HCT116 (cell line): ENCODE measurements at regions not wholly inside any gene's neighbourhood (a gene's known extent, or its start where the extent isn't known, plus 50 kb on each side); places are given as distances from the start of the nearest gene placed in this dataset.

Source experiments
- ATAC-seq: fragments of 200-7000 bp; cut with Tn5 transposase; 2 replicates; pipeline ENCODE4 v1.9.1; 2020; ENCODE audit warnings: mild to moderate bottlenecking, moderate library complexity
- BruUV-seq: library from RNA; stranded (reverse); fragments of 400-500 nt; replicated peaks from 2 replicates; lab custom pipeline; 2021; lab: Mats Ljungman, UMichigan
- CTCF ChIA-PET: fragments of 300-600 bp; sonication (Branson Sonifier 250); formaldehyde crosslinking; loops from one replicate; lab custom pipeline; 2021; ENCODE audit warnings: antibody characterized with exemption; lab: Charles Lee
- POLR2A ChIA-PET: fragments of 300-600, 350-600 bp; sonication (Branson Sonifier 250); formaldehyde crosslinking; loops from one replicate; lab custom pipeline; 2021; ENCODE audit warnings: antibody characterized with exemption; lab: Charles Lee
- RAD21 ChIA-PET, 2 experiments: fragments of 300-600 bp; sonication (Branson Sonifier 250); formaldehyde crosslinking; loops; one replicate each; lab custom pipeline; 2023; ENCODE audit warnings: low total read pairs in 2 of 2; ENCODE audit not compliant: uncharacterized antibody in 2 of 2, unreplicated experiment in 2 of 2, low non-redundant PET in 1 of 2; lab: Charles Lee
- DNase-seq: peaks from one replicate; pipeline ENCODE4 v3.0.0-alpha.2; 2010; ENCODE audit warnings: low read depth, low spot score
- H2AFZ ChIP-seq: fragments of 200-600 bp; shearing (Covaris generic), sonication (generic); 2 replicates; pipeline ENCODE4 v1.6.1; 2017; ENCODE audit warnings: low read depth, mixed run types, mixed read lengths, antibody characterized with exemption, low read length; ENCODE audit not compliant: poor library complexity, severe bottlenecking
- H3K27ac ChIP-seq: 2 replicates; pipeline ENCODE4 v1.5.1; 2012; ENCODE audit warnings: low read depth, low read length
- H3K27me3 ChIP-seq: fragments of 200-600 bp; sonication (generic); 2 replicates; pipeline ENCODE4 v1.6.1; 2016; ENCODE audit warnings: mixed run types, low read length, mixed read lengths; ENCODE audit not compliant: insufficient read depth
- H3K36me3 ChIP-seq, 2 experiments: fragments of 200-500 bp in 1 of 2; fragments of 200-600 bp in 1 of 2; sonication (Bioruptor generic) in 1 of 2; sonication (generic) in 1 of 2; 2 replicates each; pipeline versions ENCODE4 v1.5.1 to v1.6.1; 2014 to 2016; ENCODE audit warnings: low read length in 2 of 2, inconsistent platforms in 1 of 2, mixed read lengths in 1 of 2, mixed run types in 1 of 2; ENCODE audit not compliant: insufficient read depth in 2 of 2, control insufficient read depth in 1 of 2
- H3K4me1 ChIP-seq, 2 experiments: fragments of 200-600 bp in 1 of 2; sonication (generic) in 1 of 2; 2 replicates each; pipeline versions ENCODE4 v1.5.1 to v1.6.1; 2012 to 2017; ENCODE audit warnings: low read length in 2 of 2, inconsistent platforms in 1 of 2, mild to moderate bottlenecking in 1 of 2, mixed read lengths in 1 of 2, mixed run types in 1 of 2, moderate library complexity in 1 of 2; ENCODE audit not compliant: insufficient read depth in 2 of 2, control insufficient read depth in 1 of 2
- H3K4me2 ChIP-seq: fragments of 200-600 bp; sonication (generic); 2 replicates; pipeline ENCODE4 v1.6.1; 2017; ENCODE audit warnings: mixed run types, low read length, mixed read lengths
- H3K4me3 ChIP-seq, 2 experiments: fragments of 200-600 bp in 1 of 2; sonication (generic) in 1 of 2; replicated peaks in 1 of 2; 2 replicates each; pipeline ENCODE4 v1.5.1; 2011 to 2016; ENCODE audit warnings: low read length in 2 of 2, control low read depth in 1 of 2, low read depth in 1 of 2, mild to moderate bottlenecking in 1 of 2, mixed read lengths in 1 of 2, mixed run types in 1 of 2
- H3K79me2 ChIP-seq: fragments of 200-600 bp; sonication (generic); 2 replicates; pipeline ENCODE4 v1.6.1; 2017; ENCODE audit warnings: mild to moderate bottlenecking, mixed run types, low read length, moderate library complexity, mixed read lengths; ENCODE audit not compliant: insufficient read depth
- H3K9ac ChIP-seq: fragments of 200-600 bp; sonication (generic); 2 replicates; pipeline ENCODE4 v1.6.1; 2016; ENCODE audit warnings: low read length, mixed read lengths
- H3K9me2 ChIP-seq: fragments of 200-600 bp; sonication (generic), shearing (Covaris generic); 2 replicates; pipeline ENCODE4 v1.6.1; 2017; ENCODE audit warnings: mixed run types, mild to moderate bottlenecking, moderate library complexity; ENCODE audit not compliant: insufficient read depth
- H3K9me3 ChIP-seq, 2 experiments: fragments of 200-500 bp in 1 of 2; fragments of 200-600 bp in 1 of 2; sonication (Bioruptor generic) in 1 of 2; sonication (generic) in 1 of 2; 2 replicates each; pipeline ENCODE4 v1.6.1; 2014 to 2017; ENCODE audit warnings: low read length in 2 of 2, mixed read lengths in 2 of 2, inconsistent platforms in 1 of 2, low read depth in 1 of 2, mild to moderate bottlenecking in 1 of 2, mixed run types in 1 of 2, moderate library complexity in 1 of 2; ENCODE audit not compliant: control insufficient read depth in 1 of 2, insufficient read depth in 1 of 2
- H4K20me1 ChIP-seq: fragments of 200-600 bp; sonication (generic), shearing (Covaris generic); 2 replicates; pipeline ENCODE4 v1.6.1; 2017; ENCODE audit warnings: mixed run types, mild to moderate bottlenecking, moderate library complexity; ENCODE audit not compliant: insufficient read depth
- CBX3 ChIP-seq: IDR thresholded peaks from 2 replicates; pipeline ENCODE4 v1.6.1; 2012; ENCODE audit warnings: low read depth
- EGR1 ChIP-seq: IDR thresholded peaks from 2 replicates; pipeline ENCODE4 v1.6.1; 2012; ENCODE audit warnings: low read depth
- ELF1 ChIP-seq: IDR thresholded peaks from 2 replicates; pipeline ENCODE4 v1.6.1; 2012; ENCODE audit warnings: low read depth, borderline replicate concordance
- EZH2 ChIP-seq: fragments of 200-600 bp; sonication (generic); IDR thresholded peaks from 2 replicates; pipeline ENCODE4 v1.6.1; 2017; ENCODE audit warnings: antibody characterized with exemption, mixed run types
- EZH2phosphoT487 ChIP-seq: fragments of 200-600 bp; IDR thresholded peaks from 2 replicates; pipeline ENCODE4 v1.6.1; 2018; ENCODE audit warnings: antibody characterized with exemption, borderline replicate concordance
- POLR2AphosphoS5 ChIP-seq: IDR thresholded peaks from 2 replicates; pipeline ENCODE4 v1.6.1; 2011; ENCODE audit warnings: mild to moderate bottlenecking, low read depth, low read length, moderate library complexity
- SIN3A ChIP-seq: IDR thresholded peaks from 2 replicates; pipeline ENCODE4 v1.6.1; 2012; ENCODE audit warnings: low read depth
- SP1 ChIP-seq: IDR thresholded peaks from 2 replicates; pipeline ENCODE4 v1.6.1; 2012; ENCODE audit warnings: low read depth
- YY1 ChIP-seq: IDR thresholded peaks from 2 replicates; pipeline ENCODE4 v1.6.1; 2011; ENCODE audit warnings: low read length, low read depth, moderate library complexity, mild to moderate bottlenecking; ENCODE audit not compliant: insufficient replicate concordance; ENCODE audit errors: extremely low read depth
- ZFX ChIP-seq: fragments of 450-650 bp; IDR thresholded peaks from 2 replicates; pipeline ENCODE4 v1.6.1; 2017
- intact Hi-C: fragments of 100-400 bp; cut with micrococcal nuclease; formaldehyde crosslinking; loops from 2 replicates; pipeline ENCODE4 v1.10.0; 2022
- TF ChIP-seq, protein P1 (sequence below): IDR thresholded peaks from 2 replicates; pipeline ENCODE4 v1.6.1; 2012
- TF ChIP-seq, protein P2 (sequence below): IDR thresholded peaks from 2 replicates; pipeline ENCODE4 v1.6.1; 2012
- TF ChIP-seq, protein P3 (sequence below): IDR thresholded peaks from 2 replicates; pipeline ENCODE4 v1.6.1; 2012; ENCODE audit warnings: low read depth
- TF ChIP-seq, protein P4 (sequence below): IDR thresholded peaks from 2 replicates; pipeline ENCODE4 v1.6.1; 2011; ENCODE audit warnings: mild to moderate bottlenecking, low read length, moderate library complexity; ENCODE audit not compliant: insufficient replicate concordance; ENCODE audit errors: extremely low read depth

DNA sequence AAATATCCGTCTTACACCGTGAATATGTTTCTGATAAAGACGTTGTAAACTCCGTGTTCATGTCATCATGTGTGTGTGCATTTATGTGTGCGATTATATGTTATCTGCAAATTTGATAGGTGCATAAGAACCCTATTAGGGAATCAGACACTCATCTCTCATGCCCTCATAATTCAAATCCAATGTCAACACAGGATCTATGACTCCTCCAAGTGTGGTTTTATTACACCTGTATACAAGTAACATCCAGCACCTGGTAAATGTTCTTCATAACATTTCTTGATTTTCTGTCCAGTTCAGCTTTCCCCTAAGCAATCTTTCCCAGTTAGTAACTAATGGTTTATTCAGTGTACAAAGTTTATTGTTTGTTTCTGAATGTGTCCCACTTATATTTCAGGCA is 681.9 kb downstream of the CDH11 start (continued):
- TF ChIP-seq, protein P1, sequence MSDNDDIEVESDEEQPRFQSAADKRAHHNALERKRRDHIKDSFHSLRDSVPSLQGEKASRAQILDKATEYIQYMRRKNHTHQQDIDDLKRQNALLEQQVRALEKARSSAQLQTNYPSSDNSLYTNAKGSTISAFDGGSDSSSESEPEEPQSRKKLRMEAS, result no peak
- TF ChIP-seq ELF1, result no peak

DNA sequence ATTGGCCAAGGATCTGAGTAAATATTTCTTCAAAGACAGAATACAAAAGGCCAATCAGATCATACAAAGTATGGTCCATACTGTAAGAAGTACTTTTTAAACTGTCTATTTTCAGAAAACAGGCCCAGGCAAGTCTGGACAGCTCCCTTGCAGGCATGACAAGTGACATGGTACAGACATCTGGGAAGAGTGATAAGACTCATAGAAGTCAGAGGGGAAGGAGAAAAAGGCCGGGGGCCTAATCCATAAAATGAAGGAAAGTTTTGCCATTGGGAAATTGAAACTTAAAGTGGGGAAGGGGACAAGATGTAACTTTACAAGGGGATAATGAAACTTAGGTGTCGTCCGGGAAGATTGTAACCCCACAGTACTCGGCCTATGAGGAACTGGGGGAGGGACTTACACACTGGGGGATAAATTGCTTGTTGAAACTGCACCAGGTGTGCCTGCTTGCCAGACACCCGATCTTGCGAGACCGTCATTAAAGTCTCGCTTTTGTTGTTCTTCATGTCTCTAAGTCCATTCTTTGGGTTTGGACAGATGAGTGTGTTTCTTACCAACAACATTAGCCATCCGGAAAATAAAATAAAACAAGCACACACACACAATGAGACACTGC is 684.0 kb downstream of the CDH11 start:
- TF ChIP-seq ZFX, result no peak
- no peak for TF ChIP-seq POLR2AphosphoS5
- TF ChIP-seq YY1, result no peak
- TF ChIP-seq EGR1, result no peak
- TF ChIP-seq, protein P2, sequence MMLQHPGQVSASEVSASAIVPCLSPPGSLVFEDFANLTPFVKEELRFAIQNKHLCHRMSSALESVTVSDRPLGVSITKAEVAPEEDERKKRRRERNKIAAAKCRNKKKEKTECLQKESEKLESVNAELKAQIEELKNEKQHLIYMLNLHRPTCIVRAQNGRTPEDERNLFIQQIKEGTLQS, result no peak
- no peak for TF ChIP-seq ELF1
- no peak for TF ChIP-seq SP1
- TF ChIP-seq, protein P3, sequence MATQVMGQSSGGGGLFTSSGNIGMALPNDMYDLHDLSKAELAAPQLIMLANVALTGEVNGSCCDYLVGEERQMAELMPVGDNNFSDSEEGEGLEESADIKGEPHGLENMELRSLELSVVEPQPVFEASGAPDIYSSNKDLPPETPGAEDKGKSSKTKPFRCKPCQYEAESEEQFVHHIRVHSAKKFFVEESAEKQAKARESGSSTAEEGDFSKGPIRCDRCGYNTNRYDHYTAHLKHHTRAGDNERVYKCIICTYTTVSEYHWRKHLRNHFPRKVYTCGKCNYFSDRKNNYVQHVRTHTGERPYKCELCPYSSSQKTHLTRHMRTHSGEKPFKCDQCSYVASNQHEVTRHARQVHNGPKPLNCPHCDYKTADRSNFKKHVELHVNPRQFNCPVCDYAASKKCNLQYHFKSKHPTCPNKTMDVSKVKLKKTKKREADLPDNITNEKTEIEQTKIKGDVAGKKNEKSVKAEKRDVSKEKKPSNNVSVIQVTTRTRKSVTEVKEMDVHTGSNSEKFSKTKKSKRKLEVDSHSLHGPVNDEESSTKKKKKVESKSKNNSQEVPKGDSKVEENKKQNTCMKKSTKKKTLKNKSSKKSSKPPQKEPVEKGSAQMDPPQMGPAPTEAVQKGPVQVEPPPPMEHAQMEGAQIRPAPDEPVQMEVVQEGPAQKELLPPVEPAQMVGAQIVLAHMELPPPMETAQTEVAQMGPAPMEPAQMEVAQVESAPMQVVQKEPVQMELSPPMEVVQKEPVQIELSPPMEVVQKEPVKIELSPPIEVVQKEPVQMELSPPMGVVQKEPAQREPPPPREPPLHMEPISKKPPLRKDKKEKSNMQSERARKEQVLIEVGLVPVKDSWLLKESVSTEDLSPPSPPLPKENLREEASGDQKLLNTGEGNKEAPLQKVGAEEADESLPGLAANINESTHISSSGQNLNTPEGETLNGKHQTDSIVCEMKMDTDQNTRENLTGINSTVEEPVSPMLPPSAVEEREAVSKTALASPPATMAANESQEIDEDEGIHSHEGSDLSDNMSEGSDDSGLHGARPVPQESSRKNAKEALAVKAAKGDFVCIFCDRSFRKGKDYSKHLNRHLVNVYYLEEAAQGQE, result no peak
- no peak for TF ChIP-seq SIN3A
- TF ChIP-seq EZH2, result no peak
- TF ChIP-seq, protein P4, sequence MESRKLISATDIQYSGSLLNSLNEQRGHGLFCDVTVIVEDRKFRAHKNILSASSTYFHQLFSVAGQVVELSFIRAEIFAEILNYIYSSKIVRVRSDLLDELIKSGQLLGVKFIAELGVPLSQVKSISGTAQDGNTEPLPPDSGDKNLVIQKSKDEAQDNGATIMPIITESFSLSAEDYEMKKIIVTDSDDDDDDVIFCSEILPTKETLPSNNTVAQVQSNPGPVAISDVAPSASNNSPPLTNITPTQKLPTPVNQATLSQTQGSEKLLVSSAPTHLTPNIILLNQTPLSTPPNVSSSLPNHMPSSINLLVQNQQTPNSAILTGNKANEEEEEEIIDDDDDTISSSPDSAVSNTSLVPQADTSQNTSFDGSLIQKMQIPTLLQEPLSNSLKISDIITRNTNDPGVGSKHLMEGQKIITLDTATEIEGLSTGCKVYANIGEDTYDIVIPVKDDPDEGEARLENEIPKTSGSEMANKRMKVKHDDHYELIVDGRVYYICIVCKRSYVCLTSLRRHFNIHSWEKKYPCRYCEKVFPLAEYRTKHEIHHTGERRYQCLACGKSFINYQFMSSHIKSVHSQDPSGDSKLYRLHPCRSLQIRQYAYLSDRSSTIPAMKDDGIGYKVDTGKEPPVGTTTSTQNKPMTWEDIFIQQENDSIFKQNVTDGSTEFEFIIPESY, result no peak
- TF ChIP-seq EZH2phosphoT487, result no peak
- TF ChIP-seq, protein P1, result no peak
- TF ChIP-seq CBX3, result no peak
- no peak overlapping the region for H3K9ac ChIP-seq
- ChIA-PET RAD21 (no interaction called here), POLR2A (no interaction called here), CTCF (no interaction called here)
- H3K27ac ChIP-seq, result no peak overlapping the region
- no peaks in the 10 kb centered on the region for H3K9me2 ChIP-seq
- H3K79me2 ChIP-seq, result no peaks in the 10 kb centered on the region
- BruUV-seq, result no TSS peak
- intact Hi-C loops, result no loop called here
- peaks cover 6 to 20% of the 10 kb centered on the region in 2 experiments; a peak in 2 of 4 replicates for H3K9me3 ChIP-seq
- no peak for DNase-seq
- H3K27me3 ChIP-seq, result no peaks in the 10 kb centered on the region
- no peaks in the 10 kb centered on the region for H3K4me1 ChIP-seq
- H4K20me1 ChIP-seq, result no peaks in the 10 kb centered on the region
- H3K4me2 ChIP-seq, result no peak overlapping the region
- H2AFZ ChIP-seq, result no peak overlapping the region
- no peak overlapping the region for H3K4me3 ChIP-seq
- ATAC-seq, result no peak
- H3K36me3 ChIP-seq, result no peaks in the 10 kb centered on the region
